ENCODE measurements at regions not wholly inside any gene's neighbourhood (a gene's known extent, or its start where the extent isn't known, plus 50 kb on each side); places are given as distances from the start of the nearest gene placed in this dataset.

- TF ChIP-seq CTCF (IDR thresholded peaks at IDR 0.05) = no peak
- TF ChIP-seq POLR2A (IDR thresholded peaks at IDR 0.05) = no peak
Measured at GRCh38 chr16:5577463-5577862, 479.9 kb upstream of the EEF2KMT start.

Data from uterus (tissue), 2 donors.